ENCODE measurements at regions not wholly inside any gene's neighbourhood (a gene's known extent, or its start where the extent isn't known, plus 50 kb on each side); places are given as distances from the start of the nearest gene placed in this dataset.

GRCh38 chr6:43981363-43981990 lies 145.8 kb downstream of the MRPL14 start:
- in situ Hi-C loops (cut with MboI) (no loop called here), intact Hi-C loops (cut with micrococcal nuclease) (no loop called here)
- ChIA-PET POLR2A (interaction anchor here (0.6 to 1.9 kb wide), 10 partner anchors 8 to 1067 kb away, joined by 3 to 8 read pairs (median 4); partner anchors contain the start of gene GTPBP2), CTCF (ENCODE audit: low intra/inter-chr PET ratio) (no interaction called here)
- no peak overlapping the region for H2AFZ ChIP-seq (ENCODE audit: low read depth, low read length)
- H3K4me3 ChIP-seq, result no peak overlapping the region
- no peaks in the 10 kb centered on the region for H3K36me3 ChIP-seq (ENCODE audit: control insufficient read depth, insufficient read depth, low read length)
- peak overlapping the region in 1 of 2 experiments; percentile 69; a peak in 2 of 4 replicates for H3K9ac ChIP-seq (ENCODE audit: insufficient read depth in 1 of 2, low read depth in 2 of 2, low read length in 2 of 2)
- DNase-seq (ENCODE audit: extremely low read depth in 1 of 4, low spot score in 3 of 4) (no peak), ATAC-seq (no peak), FAIRE-seq (no peak)
- peaks cover 20 to 32% of the 10 kb centered on the region in 2 experiments for H3K4me1 ChIP-seq (replicated peaks in 1 of 2; ENCODE audit: control insufficient read depth in 2 of 2, insufficient read depth in 2 of 2, low read length in 2 of 2)
- no TSS peak for BruUV-seq (replicated peaks)
- H3K27ac ChIP-seq (ENCODE audit: extremely low read depth, low read depth, low read length), result no peak overlapping the region
- no peaks in the 10 kb centered on the region for H3K27me3 ChIP-seq (ENCODE audit: control insufficient read depth in 2 of 2, insufficient read depth in 2 of 2, low read length in 2 of 2)
- H3K4me2 ChIP-seq (ENCODE audit: insufficient read depth, low read length), result no peak overlapping the region
- 45% methylated on average over 4 of the region's 4 CpGs for WGBS (ENCODE audit: insufficient coverage, low coverage, missing lambda C conversion rate)
- TF ChIP-seq ZNF384 (IDR thresholded peaks at IDR 0.05; ENCODE audit: low read depth, low read length) (no peak), RCOR1 (IDR thresholded peaks at IDR 0.05; ENCODE audit: borderline replicate concordance in 1 of 2, low read depth in 2 of 2, low read length in 2 of 2) (no peak), SPI1 (IDR thresholded peaks at IDR 0.05; ENCODE audit: borderline replicate concordance, low read depth, low read length) (no peak)
- H3K9me1 ChIP-seq (ENCODE audit: control insufficient read depth, insufficient read depth, low read length), result no peaks in the 10 kb centered on the region
- H3K9me3 ChIP-seq (replicated peaks; ENCODE audit: control insufficient read depth, insufficient read depth, low read depth, low read length), result no peaks in the 10 kb centered on the region
- H4K20me1 ChIP-seq (replicated peaks; ENCODE audit: control insufficient read depth, insufficient read depth, low read length), result no peaks in the 10 kb centered on the region
- H3K79me2 ChIP-seq (ENCODE audit: control insufficient read depth, insufficient read depth, low read length), result no peaks in the 10 kb centered on the region

- H3K27ac ChIP-seq (ENCODE audit: extremely low read depth, low read depth, low read length), result no peak overlapping the region
- H3K79me2 ChIP-seq (ENCODE audit: control insufficient read depth, insufficient read depth, low read length), result no peaks in the 10 kb centered on the region
- no peaks in the 10 kb centered on the region for H4K20me1 ChIP-seq (replicated peaks; ENCODE audit: control insufficient read depth, insufficient read depth, low read length)
- ATAC-seq (no peak), FAIRE-seq (no peak), DNase-seq (ENCODE audit: extremely low read depth in 1 of 4, low spot score in 3 of 4) (no peak)
- no peak overlapping the region for H3K4me2 ChIP-seq (ENCODE audit: insufficient read depth, low read length)
- H3K4me1 ChIP-seq (replicated peaks in 1 of 2; ENCODE audit: control insufficient read depth in 2 of 2, insufficient read depth in 2 of 2, low read length in 2 of 2), result peaks cover 14 to 19% of the 10 kb centered on the region in 2 experiments
- no peak overlapping the region for H2AFZ ChIP-seq (ENCODE audit: low read depth, low read length)
- ChIA-PET POLR2A (interaction anchor here (0.6 to 1.0 kb wide), 7 partner anchors 9 to 351 kb away, joined by 3 to 4 read pairs (median 3); partner anchors contain the start of gene GTPBP2), CTCF (ENCODE audit: low intra/inter-chr PET ratio) (no interaction called here)
- intact Hi-C loops (cut with micrococcal nuclease) (no loop called here), in situ Hi-C loops (cut with MboI) (no loop called here)
- BruUV-seq (replicated peaks), result no TSS peak
- H3K27me3 ChIP-seq (ENCODE audit: control insufficient read depth in 2 of 2, insufficient read depth in 2 of 2, low read length in 2 of 2), result no peaks in the 10 kb centered on the region
- H3K36me3 ChIP-seq (ENCODE audit: control insufficient read depth, insufficient read depth, low read length), result no peaks in the 10 kb centered on the region
- no peaks in the 10 kb centered on the region for H3K9me1 ChIP-seq (ENCODE audit: control insufficient read depth, insufficient read depth, low read length)
- no peaks in the 10 kb centered on the region for H3K9me3 ChIP-seq (replicated peaks; ENCODE audit: control insufficient read depth, insufficient read depth, low read depth, low read length)
- WGBS (ENCODE audit: insufficient coverage, low coverage, missing lambda C conversion rate), result 53% methylated on average over 11 of the region's 12 CpGs
- H3K4me3 ChIP-seq, result no peak overlapping the region
- peak overlapping the region in 1 of 2 experiments; percentile 26; a peak in 1 of 4 replicates for H3K9ac ChIP-seq (ENCODE audit: insufficient read depth in 1 of 2, low read depth in 2 of 2, low read length in 2 of 2)
Observed at GRCh38 chr6:43980004-43980795, 147.1 kb downstream of the MRPL14 start.

All from K562 (cell line).